Smooth muscle cell of the brain vasculature (primary cell): ENCODE measurements at regions not wholly inside any gene's neighbourhood (a gene's known extent, or its start where the extent isn't known, plus 50 kb on each side); places are given as distances from the start of the nearest gene placed in this dataset.

Experiments
- DNase-seq: peaks from one replicate; pipeline ENCODE4 v3.0.0-alpha.2; 2012; ENCODE audit warnings: low read depth, low spot score

DNA sequence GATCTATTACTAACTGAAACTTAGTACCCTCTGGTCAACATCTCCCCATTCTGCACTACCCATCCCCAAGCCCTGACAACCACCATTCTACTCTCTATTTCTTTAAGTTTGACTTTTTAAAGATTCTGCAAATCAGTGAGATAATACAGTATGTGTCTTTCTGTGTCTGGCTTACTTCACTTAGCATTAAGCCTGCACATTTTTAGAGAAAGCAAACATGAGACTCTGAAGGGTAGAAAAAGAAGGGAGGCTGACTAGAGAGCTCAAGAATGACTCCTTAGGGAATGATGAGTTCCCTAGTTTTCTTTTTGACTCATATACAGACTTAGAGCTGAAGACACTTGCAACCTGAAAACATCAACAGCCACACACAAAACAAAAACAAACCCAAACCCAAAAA is 311.3 kb downstream of the SQOR start:
- no peak for DNase-seq

- no peak for DNase-seq
These were observed 313.4 kb downstream of the SQOR start for GRCh38 chr15:45948181-45948621.

DNA sequence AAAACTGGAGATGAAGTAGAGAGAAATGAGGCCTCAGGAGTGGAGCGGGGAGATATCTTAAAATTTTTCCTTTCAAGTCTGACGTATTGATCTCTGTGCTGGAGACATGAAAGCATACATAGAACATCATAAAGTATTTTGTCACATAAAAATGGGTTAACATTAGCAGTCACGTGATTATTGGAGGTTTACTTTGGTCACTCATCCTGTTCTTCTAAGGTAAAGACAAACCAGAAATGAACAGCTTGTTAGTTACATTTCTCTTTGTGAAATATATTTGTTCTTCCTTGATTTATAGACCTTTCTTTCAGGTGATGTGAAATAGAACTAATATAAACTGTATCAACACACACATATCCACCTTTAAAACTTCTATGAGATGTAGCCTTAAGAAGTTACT is 324.1 kb downstream of the SQOR start:
- no peak for DNase-seq

DNA sequence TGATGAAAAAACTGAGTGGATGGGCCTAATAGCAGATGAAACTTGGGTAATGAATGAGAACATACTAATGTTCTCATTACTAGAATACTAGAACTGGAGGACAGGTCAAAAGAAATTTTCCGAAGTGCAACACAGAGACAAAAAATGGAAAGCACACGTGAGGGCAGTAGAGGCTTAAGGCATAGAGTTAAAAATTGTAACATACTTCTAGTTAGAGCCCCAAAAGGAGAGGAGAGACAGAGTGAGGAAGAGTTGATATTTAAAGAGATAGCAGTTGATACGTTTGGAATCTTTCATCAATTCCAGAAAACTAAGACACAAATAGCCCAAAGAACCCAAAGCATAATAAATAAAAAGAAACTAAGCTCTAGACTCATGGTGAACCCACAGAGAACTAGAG is 327.9 kb downstream of the SQOR start:
- no peak for DNase-seq

DNA sequence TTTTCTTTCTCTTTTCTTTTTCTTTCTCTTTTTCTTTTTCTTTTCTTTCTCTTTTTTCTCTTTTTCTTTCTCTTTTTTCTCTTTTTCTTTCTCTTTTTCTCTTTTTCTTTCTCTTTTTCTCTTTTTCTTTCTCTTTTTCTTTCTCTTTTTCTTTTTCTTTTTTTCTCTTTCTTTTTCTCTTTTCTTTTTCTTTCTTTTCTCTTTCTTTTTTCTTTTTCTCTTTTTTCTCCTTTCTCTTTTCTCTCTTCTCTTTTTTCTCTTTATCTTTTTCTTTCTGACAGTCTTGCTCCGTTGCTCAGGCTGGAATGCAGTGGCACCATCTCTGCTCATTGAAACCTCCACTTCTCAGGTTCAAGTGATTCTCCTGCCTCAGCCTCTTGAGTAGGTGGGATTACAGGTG is 335.7 kb downstream of the SQOR start:
- DNase-seq = no peak

DNA sequence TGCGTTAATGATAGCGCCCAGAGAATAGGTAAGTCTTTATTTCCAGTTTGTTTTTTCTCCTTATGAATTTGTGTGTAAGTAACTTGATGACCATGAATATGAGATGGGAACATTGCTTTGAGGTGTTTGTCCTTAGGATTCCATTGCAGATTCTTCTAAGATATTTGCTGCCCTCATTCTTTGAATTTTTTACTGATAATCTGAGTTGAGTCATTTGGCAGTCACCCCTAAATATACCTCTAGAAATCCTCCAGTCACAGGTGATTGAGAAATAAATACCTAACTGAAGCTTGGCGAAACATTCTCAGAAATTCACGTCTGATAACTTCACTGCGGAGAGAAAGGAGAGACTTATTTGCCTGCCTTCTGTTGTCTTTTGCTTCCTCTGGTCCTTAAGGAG is 345.5 kb downstream of the SQOR start:
- no peak for DNase-seq

DNA sequence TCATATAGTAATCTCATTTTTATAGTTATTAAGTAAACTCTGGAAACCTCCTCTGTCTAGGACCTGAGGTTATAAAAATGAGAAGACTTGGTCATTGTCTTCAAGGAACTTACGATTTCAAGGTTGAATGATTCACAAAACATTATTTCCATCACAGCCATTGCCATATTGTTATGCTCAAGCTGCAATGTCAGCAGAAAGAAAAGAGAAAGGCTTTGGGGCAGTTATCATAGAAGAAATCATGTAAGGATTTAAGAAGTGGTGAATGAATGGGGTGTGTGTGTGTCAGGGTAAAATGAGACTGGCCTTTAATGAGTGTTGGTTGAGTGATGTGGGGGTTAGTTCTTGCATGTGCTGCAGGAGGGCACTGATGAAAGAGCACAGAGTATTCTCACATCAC is 346.8 kb downstream of the SQOR start:
- no peak for DNase-seq

DNA sequence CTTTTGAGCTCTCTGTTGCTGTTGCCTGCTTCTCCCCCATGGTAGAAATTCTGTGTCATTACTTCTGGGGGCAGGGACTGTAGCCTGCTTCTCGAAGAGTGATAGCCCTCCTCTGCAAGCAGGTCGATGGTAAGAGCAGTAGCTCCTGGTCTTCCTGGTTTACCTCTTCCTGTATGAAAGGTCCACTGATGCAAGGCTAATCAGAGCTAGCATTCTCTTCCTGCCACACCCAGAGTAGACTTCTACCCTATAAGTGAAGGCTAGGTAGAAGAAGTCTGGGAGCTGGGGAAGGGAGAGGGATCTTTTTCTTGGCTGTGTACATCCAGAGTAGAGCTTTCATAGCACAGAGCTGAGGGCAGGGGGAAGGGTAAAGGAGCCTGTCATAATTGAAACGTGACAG is 357.0 kb downstream of the SQOR start:
- no peak for DNase-seq

DNA sequence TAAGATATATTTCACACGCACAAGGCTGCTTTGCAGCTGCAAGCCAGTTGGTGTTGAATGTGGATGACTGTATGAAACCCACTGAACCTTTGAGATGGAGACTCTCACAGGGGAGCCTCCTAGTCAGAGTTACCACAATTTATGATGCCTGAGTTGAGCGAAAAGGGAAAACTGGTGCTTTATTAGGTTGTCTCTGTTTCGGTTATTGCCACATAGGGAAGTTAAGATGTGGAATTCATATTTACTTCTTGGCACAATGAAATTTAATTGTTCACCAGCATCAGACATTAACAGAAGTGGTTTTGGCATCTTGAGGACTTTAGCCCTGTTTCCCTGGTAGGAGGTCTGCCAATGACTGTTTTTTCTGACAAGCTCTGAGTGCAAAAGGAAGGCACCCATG is 358.2 kb downstream of the SQOR start:
- DNase-seq = no peak

GRCh38 chr15:45993508-45993907 is 358.7 kb downstream of the SQOR start:
- no peak for DNase-seq

- no peak for DNase-seq
These were observed 361.0 kb downstream of the SQOR start for GRCh38 chr15:45995800-45996199.

DNA sequence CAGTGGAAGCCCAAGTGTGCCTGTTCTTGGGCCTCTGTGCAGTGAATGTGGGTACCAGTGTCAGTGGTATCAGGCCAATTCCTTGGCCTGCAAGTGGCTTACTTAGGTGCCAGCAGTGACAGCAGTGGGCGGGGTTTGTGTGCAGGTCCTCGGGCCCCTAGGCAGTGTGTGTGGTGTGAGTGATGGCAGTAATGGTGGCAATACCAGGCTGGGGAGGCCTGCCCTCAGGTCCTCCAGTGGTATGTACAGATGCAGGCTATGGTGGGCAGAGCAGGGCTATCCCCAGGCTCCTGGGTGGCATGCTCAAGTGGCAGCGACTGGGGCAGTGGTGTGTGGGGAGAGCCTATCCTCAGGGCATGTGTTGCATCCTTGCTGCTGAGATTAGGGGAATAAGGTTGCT is 379.7 kb downstream of the SQOR start:
- no peak for DNase-seq

- DNase-seq = no peak
These were observed 399.9 kb downstream of the SQOR start for GRCh38 chr15:46034755-46035154.

GRCh38 chr15:46039703-46040102 is 404.9 kb downstream of the SQOR start:
- no peak for DNase-seq

GRCh38 chr15:46041905-46042304 is 407.1 kb downstream of the SQOR start:
- no peak for DNase-seq

DNA sequence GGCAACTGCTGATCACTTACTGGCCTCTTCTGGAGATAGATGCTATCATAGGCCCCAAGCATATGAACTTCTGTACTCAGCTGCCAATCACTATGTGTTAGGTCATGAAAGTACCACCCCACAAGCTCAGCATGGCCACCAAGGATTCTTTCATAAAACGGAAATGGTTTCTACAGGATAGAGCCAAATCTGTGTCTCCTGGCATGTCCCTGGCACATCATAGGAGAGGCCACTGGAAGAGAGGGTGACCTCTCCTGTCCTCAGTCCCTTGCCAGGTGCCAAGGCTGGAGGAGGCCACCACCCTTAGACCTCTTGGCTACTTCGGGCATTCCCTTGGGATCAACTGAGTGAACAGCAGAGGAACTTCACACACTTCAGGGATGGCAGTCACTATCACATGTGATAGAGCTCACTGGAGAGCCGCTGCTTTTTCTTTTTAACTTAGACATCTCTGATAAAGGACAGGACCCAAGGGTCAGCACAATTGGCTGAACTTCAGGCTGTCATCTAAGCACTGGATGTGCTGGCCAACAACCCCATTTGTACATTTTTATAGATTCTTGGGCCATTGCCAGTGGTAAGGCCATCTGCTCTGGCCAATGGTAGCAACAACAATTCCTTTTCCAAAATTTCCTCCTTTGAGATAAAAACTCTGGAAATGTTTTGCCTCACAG is 425.2 kb downstream of the SQOR start:
- DNase-seq = no peak

- no peak for DNase-seq
These were observed 426.2 kb downstream of the SQOR start for GRCh38 chr15:46061002-46061401.

DNA sequence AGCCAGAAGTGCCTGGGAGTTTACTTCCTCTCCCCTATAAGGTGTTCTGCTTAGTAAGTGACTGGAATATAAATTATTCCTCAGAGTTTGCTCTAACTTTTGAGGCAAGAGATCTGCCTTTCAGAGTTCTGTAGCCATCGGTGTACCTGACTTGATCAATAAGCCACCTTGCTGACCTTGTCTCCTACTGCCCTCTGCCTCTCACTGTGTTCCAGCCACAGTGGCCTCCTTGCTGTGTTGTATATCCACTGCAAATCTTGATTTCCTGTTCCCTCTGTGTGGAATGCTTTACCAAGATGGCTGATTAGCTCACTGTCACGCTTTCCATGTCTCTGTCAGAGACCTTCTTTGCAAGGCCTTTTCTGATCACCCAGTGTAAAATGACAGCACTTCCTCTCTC is 442.4 kb downstream of the SQOR start:
- no peak for DNase-seq

- no peak for DNase-seq
These were observed 444.2 kb downstream of the SQOR start for GRCh38 chr15:46079046-46079445.

DNA sequence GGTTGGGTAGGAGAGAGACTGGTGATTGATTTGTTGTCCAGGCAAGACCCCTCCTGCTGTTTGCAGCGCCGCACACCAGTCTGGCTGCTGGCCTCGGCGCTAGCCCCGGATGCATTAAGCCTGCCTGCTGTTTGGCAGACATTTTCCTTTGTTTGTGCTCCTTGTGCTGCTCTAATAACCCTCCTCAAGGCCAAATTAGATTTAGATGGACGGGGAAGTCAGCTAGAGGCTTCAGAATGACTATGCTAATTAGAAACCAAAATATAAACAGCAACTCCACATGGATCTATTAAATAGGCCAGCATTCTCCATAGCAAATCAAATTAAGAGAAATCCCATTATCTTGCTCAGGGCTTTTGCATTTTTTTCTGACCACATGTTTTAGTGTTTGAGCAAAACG is 445.2 kb downstream of the SQOR start:
- no peak for DNase-seq

GRCh38 chr15:46088486-46089445 is 453.9 kb downstream of the SQOR start:
- no peak for DNase-seq

DNA sequence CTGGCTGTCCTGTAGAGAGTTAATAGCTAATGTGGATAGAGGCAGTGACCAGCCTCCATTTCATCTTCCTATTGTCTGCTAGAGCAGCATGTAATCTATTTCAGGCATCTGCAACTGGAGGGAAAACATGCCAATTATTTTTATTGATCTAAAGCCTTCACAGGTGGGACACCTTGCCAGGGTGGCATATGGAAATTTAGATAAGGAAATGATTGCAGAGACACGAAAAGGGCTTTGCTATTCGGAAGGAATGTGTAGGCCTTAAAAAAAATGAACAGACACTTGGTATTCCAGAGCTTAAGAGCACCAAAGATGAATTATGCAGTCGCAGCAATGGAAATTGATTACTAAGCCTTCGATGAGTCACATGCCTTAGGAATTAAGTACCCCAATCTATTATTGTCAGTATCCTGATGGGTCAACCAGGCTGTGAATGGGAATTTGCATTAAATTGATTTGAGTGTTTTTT is 454.7 kb downstream of the SQOR start:
- DNase-seq = no peak
